Pancreas (tissue), 10 donors: ENCODE measurements at regions not wholly inside any gene's neighbourhood (a gene's known extent, or its start where the extent isn't known, plus 50 kb on each side); places are given as distances from the start of the nearest gene placed in this dataset.
"Not testable (repeated sequence)": the region's sequence is repeated elsewhere in the genome, so short reads cannot be mapped to it uniquely, and the experiment has no call there.

Experiments
- ATAC-seq, 4 donors: fragments of 200-7000 bp; cut with Tn5 transposase; one replicate each; pipeline versions ENCODE4 v1.8.0 to v1.9.1; 2020; ENCODE audit warnings: mild to moderate bottlenecking in 4 of 4, moderate library complexity in 4 of 4
- DNase-seq, 6 donors: peaks; one replicate each; pipeline ENCODE4 v3.0.0-alpha.2; 2020
- FAIRE-seq: peaks from 2 replicates; lab custom pipeline; 2012; peaks lifted over from hg19 to GRCh38; lab: Jason Lieb, UNC
- H3K27ac ChIP-seq, 4 donors: fragments of 200-600 bp; sonication (generic); 1 replicate in 3 of 4; 2 replicates in 1 of 4; pipeline versions ENCODE4 v1.5.0 to v1.8.0; 2020
- H3K27me3 ChIP-seq, 4 donors: fragments of 200-600 bp; one replicate each; pipeline ENCODE4 v1.8.0; 2021
- H3K36me3 ChIP-seq, 3 donors: fragments of 200-600 bp; sonication (generic) in 1 of 3; one replicate each; pipeline versions ENCODE4 v1.5.0 to v1.8.0; 2020 to 2021
- H3K4me1 ChIP-seq, 3 donors: fragments of 200-600 bp; one replicate each; pipeline ENCODE4 v1.8.0; 2021
- H3K4me3 ChIP-seq, 4 donors: fragments of 200-600 bp; sonication (generic) in 2 of 4; one replicate each; pipeline versions ENCODE4 v1.5.0 to v1.8.0; 2020 to 2021
- H3K9me3 ChIP-seq, 4 donors: fragments of 200-600 bp; one replicate each; pipeline ENCODE4 v1.8.0; 2021
- WGBS, 2 donors: extraction: QIAGEN DNeasy Blood & Tissue Kit; methylation state at CpG; one replicate each; pipeline ENCODE4 v1.1.7; 2013; 5-methylcytosine and 5-hydroxymethylcytosine counted together
- intact Hi-C, 3 donors: fragments of 100-400 bp; cut with DNase I; formaldehyde crosslinking; loops; one replicate each; pipeline versions ENCODE4 v1.11.1 to v1.14.2; 2022
- TF ChIP-seq, protein P1 (sequence below), 4 donors: fragments of 200-600 bp; sonication (generic) in 3 of 4; IDR thresholded peaks; one replicate each; pipeline versions ENCODE4 v1.5.0 to v1.8.0; 2021; ENCODE audit warnings: antibody characterized with exemption in 4 of 4
- donor health status: healthy with polysubstance abuse.
- donor health status: DM: no; HTN: no; CAD: no; lungs with moderate emphysema.
- donor health status: DM: no; HTN: no; CAD: no.
- donor health status: control.
- donor health status: control.
- donor health status: Bipolar disorder and iron deficiency.
- donor health status: DM: yes; HTN: yes; CAD: no.
- donor health status: DM: no; HTN: no; CAD: no.
- donor health status: DM: no; HTN: no; CAD: no.
- donor health status: DM: yes; HTN: yes; CAD: no.

DNA sequence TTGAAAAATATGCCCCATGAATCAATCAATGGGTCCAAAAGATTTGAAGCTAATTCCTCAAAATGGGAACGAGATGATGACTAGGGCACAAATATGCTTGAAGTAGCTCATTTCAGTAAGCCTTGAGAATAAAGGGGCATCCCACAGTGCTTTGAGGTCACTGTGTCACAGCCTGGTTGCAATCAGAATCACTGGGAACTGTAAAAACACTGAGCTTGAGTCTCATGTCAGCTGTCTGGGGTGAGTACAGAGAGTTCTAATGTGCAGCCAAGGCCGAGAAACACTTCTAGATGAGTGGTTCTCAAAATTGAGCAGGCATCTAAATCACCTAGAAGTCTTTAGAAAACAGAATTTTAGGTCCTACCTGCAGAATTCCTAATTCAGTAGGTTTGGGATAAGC is 120.5 kb upstream of the EGFL6 start:
- no peaks in the 10 kb centered on the region for H3K9me3 ChIP-seq
- no peak overlapping the region for H3K4me3 ChIP-seq
- H3K4me1 ChIP-seq: no peaks in the 10 kb centered on the region
- FAIRE-seq (no peak), DNase-seq (no peak), ATAC-seq (no peak)
- peaks cover 0 to 16% (median 0%) of the 10 kb centered on the region in 4 donors for H3K27me3 ChIP-seq
- TF ChIP-seq, protein P1, sequence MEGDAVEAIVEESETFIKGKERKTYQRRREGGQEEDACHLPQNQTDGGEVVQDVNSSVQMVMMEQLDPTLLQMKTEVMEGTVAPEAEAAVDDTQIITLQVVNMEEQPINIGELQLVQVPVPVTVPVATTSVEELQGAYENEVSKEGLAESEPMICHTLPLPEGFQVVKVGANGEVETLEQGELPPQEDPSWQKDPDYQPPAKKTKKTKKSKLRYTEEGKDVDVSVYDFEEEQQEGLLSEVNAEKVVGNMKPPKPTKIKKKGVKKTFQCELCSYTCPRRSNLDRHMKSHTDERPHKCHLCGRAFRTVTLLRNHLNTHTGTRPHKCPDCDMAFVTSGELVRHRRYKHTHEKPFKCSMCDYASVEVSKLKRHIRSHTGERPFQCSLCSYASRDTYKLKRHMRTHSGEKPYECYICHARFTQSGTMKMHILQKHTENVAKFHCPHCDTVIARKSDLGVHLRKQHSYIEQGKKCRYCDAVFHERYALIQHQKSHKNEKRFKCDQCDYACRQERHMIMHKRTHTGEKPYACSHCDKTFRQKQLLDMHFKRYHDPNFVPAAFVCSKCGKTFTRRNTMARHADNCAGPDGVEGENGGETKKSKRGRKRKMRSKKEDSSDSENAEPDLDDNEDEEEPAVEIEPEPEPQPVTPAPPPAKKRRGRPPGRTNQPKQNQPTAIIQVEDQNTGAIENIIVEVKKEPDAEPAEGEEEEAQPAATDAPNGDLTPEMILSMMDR (IDR thresholded peaks at IDR 0.05): no peak
- WGBS, 2 donors: 74 to 85% methylated on average over 2 of the region's 2 CpGs
- H3K27ac ChIP-seq: no peak overlapping the region
- intact Hi-C loops: no loop called here
- H3K36me3 ChIP-seq: no peaks in the 10 kb centered on the region

DNA sequence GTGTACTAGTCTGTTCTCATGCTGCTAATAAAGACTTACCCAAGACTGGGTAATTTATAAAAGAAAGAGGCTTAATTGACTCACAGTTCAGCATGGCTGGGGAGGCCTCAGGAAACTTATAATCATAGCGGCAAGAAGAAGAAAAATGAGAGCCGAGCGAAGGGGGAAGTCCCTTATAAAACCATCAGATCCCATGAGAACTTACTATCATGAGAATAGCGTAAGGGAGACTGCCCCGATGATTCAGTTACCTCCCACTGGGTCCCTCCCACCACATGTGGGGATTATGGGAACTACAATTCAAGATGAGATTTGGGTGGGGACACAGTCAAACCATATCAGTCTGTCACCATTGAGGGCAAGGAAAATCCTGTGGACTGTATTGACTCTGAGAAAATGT is 121.8 kb upstream of the ATXN3L start:
- FAIRE-seq, intact Hi-C loops: not testable (repeated sequence)
- WGBS, 2 donors: 91 to 98% methylated on average over 5 of the region's 5 CpGs

DNA sequence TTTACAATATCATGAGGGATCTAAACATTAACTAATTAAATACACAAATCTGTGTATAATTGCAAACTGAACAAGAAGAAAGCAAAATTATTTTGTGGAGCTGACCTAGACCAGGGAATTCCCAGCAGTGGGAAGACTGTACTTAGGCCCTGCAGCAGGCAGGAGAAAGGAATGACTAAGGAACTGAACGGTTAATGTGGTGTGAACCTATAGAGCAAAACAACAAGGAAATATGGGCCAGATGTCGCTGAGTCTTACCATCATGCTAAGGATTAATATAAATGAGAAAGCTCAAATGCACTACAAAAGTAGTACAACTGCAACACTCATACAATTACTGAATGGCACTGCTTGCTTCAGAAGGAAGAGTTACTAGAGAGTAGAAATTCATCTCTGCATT is 120.3 kb upstream of the ATXN3L start:
- TF ChIP-seq, protein P1 (IDR thresholded peaks at IDR 0.05): no peak

More for the DNA sequence above, 121.8 kb upstream of the ATXN3L start:
- ATAC-seq, H3K27ac ChIP-seq, DNase-seq, H3K4me3 ChIP-seq, H3K27me3 ChIP-seq, H3K9me3 ChIP-seq, H3K4me1 ChIP-seq, H3K36me3 ChIP-seq: not testable (repeated sequence)

DNA sequence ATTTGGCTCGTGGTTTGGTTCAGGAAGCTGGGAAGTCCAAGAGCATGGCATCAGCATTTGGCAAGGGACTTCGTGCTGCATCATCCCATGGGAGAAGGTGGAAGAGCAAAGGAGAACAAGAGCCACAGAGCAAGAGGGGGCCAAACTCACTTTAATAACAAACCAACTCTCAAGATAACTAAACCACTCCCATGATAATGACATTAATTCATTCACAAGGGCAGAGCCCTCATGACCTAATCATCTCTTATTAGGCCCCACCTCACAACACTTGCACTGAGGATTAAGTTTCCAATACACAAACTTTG is 113.4 kb upstream of the ATXN3L start:
- WGBS, 2 donors: 60 to 73% methylated on average over 2 of the region's 2 CpGs
- Histone ChIP-seq H3K9me3 (no peaks in the 10 kb centered on the region), H3K36me3 (no peaks in the 10 kb centered on the region), H3K4me3 (no peak overlapping the region), H3K27ac (no peak overlapping the region), H3K27me3 (no peaks in the 10 kb centered on the region), H3K4me1 (no peaks in the 10 kb centered on the region)
- ATAC-seq (no peak), DNase-seq (no peak), FAIRE-seq (no peak)
- TF ChIP-seq, protein P1 (IDR thresholded peaks at IDR 0.05): no peak
- intact Hi-C loops: no loop called here

More for the DNA sequence above, 120.3 kb upstream of the ATXN3L start:
- intact Hi-C loops: no loop called here
- DNase-seq: no peak
- Histone ChIP-seq H3K27ac (no peak overlapping the region), H3K4me3 (no peak overlapping the region), H3K9me3 (no peaks in the 10 kb centered on the region), H3K36me3 (no peaks in the 10 kb centered on the region), H3K4me1 (no peaks in the 10 kb centered on the region), H3K27me3 (peaks cover 0 to 3% (median 0%) of the 10 kb centered on the region in 4 donors)
- no peak for ATAC-seq
- 79 to 83% methylated on average over 2 of the region's 2 CpGs for WGBS, 2 donors
- FAIRE-seq: no peak

DNA sequence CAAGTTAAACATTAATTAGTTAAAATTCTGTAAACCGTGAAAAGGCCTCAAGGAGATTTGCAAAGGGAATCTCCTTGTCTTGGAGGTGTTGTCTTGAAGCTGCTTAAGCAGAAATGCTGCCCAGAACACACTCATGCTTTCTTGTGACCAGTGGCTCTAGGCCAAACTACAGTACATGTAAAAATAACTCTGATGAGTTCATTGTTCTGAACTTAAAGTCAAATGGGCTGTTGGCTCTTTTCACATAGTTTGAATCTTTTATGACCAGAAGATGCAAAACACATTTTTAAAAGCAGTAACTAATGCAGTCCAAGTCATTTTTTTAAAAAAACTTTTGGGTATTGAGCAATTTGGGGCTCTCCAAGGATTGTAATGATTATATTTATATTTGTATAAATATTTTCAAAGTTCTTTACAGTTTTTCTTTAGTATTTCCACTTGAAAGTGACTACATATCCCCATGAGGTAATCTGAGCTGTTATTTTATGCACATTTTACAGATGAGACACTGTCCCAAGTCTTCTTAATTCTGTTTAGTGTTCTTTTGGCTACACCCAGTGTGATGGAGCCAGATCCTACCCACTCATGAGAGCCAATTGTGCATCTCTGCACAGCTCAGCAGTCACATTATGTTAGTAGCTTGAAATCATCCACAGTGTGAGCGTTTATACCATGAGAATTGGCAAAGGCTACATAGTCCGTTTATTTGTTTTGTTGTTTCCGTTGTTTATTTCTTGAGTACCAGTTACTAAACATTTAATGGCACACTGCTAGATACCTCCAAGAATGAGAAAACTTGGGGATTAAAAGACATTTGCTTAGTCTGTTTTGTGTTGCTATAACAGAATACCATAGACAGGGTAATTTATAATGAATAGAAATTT is 112.8 kb upstream of the ATXN3L start:
- Histone ChIP-seq H3K4me1 (no peaks in the 10 kb centered on the region), H3K27me3 (no peaks in the 10 kb centered on the region), H3K27ac (no peak overlapping the region), H3K36me3 (no peaks in the 10 kb centered on the region), H3K4me3 (no peak overlapping the region), H3K9me3 (no peaks in the 10 kb centered on the region)
- WGBS, 2 donors: 61 to 65% methylated on average over 4 of the region's 4 CpGs
- ATAC-seq: peak in 3 of 4 donors; percentile 22 to 60 (median 60)
- intact Hi-C loops: no loop called here
- TF ChIP-seq, protein P1 (IDR thresholded peaks at IDR 0.05): no peak
- peak; percentile 98 for FAIRE-seq
- peak in 1 of 6 donors; percentile 17 for DNase-seq
